ENCODE measurements at regions not wholly inside any gene's neighbourhood (a gene's known extent, or its start where the extent isn't known, plus 50 kb on each side); places are given as distances from the start of the nearest gene placed in this dataset.

DNA sequence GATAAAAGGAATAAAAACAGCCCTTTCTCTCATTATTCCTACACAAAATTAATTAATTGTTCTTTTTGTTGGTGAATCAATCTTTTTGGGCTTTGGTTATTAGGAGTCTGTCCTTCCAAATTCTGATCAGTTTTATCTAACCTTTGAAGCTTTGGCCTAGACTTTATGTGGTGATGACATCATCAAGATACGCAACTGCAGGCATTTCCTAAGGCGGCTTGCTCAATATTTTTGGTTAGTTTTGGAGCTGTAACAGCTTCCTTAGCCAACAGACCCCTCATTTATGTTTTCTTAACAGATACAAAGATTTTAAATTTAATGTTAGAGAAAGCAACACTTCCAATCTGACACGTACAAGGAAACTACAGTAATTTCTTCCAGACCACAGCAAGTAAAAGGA lies 87.8 kb upstream of the PDE3A start:
- BruUV-seq (replicated peaks) = no TSS peak

More for the DNA sequence above, 87.8 kb upstream of the PDE3A start:
- Histone ChIP-seq H3K4ac (ENCODE audit: low read depth, low read length) (no peak overlapping the region), H2AK5ac (ENCODE audit: low read depth, low read length) (no peak overlapping the region), H3K27me3 (ENCODE audit: control insufficient read depth, insufficient read depth, low read length) (no peaks in the 10 kb centered on the region), H3K14ac (replicated peaks; ENCODE audit: low read depth, low read length) (no peak overlapping the region), H3K27ac (ENCODE audit: insufficient read depth, low read length) (no peak overlapping the region), H4K8ac (ENCODE audit: low read depth in 2 of 2, low read length in 2 of 2) (no peak overlapping the region), H2AFZ (replicated peaks; ENCODE audit: low read length, poor library complexity) (no peak overlapping the region), H3K4me3 (ENCODE audit: insufficient read depth, low read depth, low read length) (no peak overlapping the region), H3K56ac (ENCODE audit: extremely low read depth, insufficient read depth, low read length) (no peak overlapping the region), H2BK120ac (ENCODE audit: low read depth, low read length) (no peak overlapping the region), H3K9me1 (ENCODE audit: insufficient read depth, low read length) (no peaks in the 10 kb centered on the region), H4K5ac (ENCODE audit: low read depth, low read length) (no peak overlapping the region), H3K23ac (ENCODE audit: low read depth, low read length) (no peak overlapping the region), H3K4me2 (ENCODE audit: low read depth, low read length) (no peak overlapping the region), H3K18ac (ENCODE audit: low read depth, low read length) (no peak overlapping the region), H4K91ac (ENCODE audit: insufficient read depth, low read depth, low read length) (no peak overlapping the region), H2BK5ac (ENCODE audit: low read depth, low read length, poor library complexity, severe bottlenecking) (no peak overlapping the region), H3K9ac (ENCODE audit: low read depth, low read length) (no peak overlapping the region), H2AK9ac (replicated peaks; ENCODE audit: low read depth, low read length, poor library complexity) (no peak overlapping the region), H3K79me1 (ENCODE audit: low read depth in 1 of 2, low read length in 2 of 2) (no peaks in the 10 kb centered on the region), H3K9me3 (ENCODE audit: control insufficient read depth, insufficient read depth, low read length) (no peaks in the 10 kb centered on the region), H4K20me1 (ENCODE audit: insufficient read depth, low read length) (no peaks in the 10 kb centered on the region), H3K36me3 (ENCODE audit: control insufficient read depth, insufficient read depth, low read length) (no peaks in the 10 kb centered on the region), H2BK20ac (ENCODE audit: low read depth, low read length) (no peak overlapping the region), H3K4me1 (ENCODE audit: control insufficient read depth, insufficient read depth, low read length) (no peaks in the 10 kb centered on the region), H2BK15ac (ENCODE audit: low read depth, low read length) (no peak overlapping the region)
- DNase-seq (no peak), ATAC-seq (ENCODE audit: low read depth) (no peak)
- intact Hi-C loops (cut with micrococcal nuclease) (no loop called here), dilution Hi-C loops (cut with HindIII; ENCODE audit: low sequenced_read_pairs, unreplicated experiment) (no loop called here), in situ Hi-C loops (cut with MboI; ENCODE audit: low sequenced_read_pairs) (no loop called here)
- no CpG with 5 or more reads among the region's 3 CpGs for WGBS, 2 experiments (ENCODE audit: extremely low coverage in 2 of 2, insufficient read length in 1 of 2)
- TF ChIP-seq RFX5 (IDR thresholded peaks at IDR 0.05; ENCODE audit: low read depth, low read length) (no peak), POLR2A (IDR thresholded peaks at IDR 0.05; ENCODE audit: low read depth, low read length) (no peak), NFE2L2 (IDR thresholded peaks at IDR 0.05; ENCODE audit: low read depth, low read length) (no peak), CEBPB (IDR thresholded peaks at IDR 0.05; ENCODE audit: low read depth, low read length) (no peak), FOS (IDR thresholded peaks at IDR 0.05; ENCODE audit: low read depth, low read length) (no peak), MAZ (IDR thresholded peaks at IDR 0.05; ENCODE audit: borderline replicate concordance, low read depth, low read length) (no peak), CHD1 (IDR thresholded peaks at IDR 0.05; ENCODE audit: low read depth, low read length) (no peak), BHLHE40 (IDR thresholded peaks at IDR 0.05; ENCODE audit: low read depth, low read length) (no peak), RAD21 (IDR thresholded peaks at IDR 0.05; ENCODE audit: low read length) (no peak)
- TF ChIP-seq, protein P1, sequence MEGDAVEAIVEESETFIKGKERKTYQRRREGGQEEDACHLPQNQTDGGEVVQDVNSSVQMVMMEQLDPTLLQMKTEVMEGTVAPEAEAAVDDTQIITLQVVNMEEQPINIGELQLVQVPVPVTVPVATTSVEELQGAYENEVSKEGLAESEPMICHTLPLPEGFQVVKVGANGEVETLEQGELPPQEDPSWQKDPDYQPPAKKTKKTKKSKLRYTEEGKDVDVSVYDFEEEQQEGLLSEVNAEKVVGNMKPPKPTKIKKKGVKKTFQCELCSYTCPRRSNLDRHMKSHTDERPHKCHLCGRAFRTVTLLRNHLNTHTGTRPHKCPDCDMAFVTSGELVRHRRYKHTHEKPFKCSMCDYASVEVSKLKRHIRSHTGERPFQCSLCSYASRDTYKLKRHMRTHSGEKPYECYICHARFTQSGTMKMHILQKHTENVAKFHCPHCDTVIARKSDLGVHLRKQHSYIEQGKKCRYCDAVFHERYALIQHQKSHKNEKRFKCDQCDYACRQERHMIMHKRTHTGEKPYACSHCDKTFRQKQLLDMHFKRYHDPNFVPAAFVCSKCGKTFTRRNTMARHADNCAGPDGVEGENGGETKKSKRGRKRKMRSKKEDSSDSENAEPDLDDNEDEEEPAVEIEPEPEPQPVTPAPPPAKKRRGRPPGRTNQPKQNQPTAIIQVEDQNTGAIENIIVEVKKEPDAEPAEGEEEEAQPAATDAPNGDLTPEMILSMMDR (conservative IDR thresholded peaks at IDR 0.05; ENCODE audit: low read depth, low read length) = no peak
- TF ChIP-seq, protein P2, sequence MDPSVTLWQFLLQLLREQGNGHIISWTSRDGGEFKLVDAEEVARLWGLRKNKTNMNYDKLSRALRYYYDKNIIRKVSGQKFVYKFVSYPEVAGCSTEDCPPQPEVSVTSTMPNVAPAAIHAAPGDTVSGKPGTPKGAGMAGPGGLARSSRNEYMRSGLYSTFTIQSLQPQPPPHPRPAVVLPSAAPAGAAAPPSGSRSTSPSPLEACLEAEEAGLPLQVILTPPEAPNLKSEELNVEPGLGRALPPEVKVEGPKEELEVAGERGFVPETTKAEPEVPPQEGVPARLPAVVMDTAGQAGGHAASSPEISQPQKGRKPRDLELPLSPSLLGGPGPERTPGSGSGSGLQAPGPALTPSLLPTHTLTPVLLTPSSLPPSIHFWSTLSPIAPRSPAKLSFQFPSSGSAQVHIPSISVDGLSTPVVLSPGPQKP (IDR thresholded peaks at IDR 0.05; ENCODE audit: borderline replicate concordance, low read depth, low read length) = no peak
- TF ChIP-seq, protein P3, sequence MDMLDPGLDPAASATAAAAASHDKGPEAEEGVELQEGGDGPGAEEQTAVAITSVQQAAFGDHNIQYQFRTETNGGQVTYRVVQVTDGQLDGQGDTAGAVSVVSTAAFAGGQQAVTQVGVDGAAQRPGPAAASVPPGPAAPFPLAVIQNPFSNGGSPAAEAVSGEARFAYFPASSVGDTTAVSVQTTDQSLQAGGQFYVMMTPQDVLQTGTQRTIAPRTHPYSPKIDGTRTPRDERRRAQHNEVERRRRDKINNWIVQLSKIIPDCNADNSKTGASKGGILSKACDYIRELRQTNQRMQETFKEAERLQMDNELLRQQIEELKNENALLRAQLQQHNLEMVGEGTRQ (IDR thresholded peaks at IDR 0.05; ENCODE audit: low read depth, low read length) = no peak
- POLR2A ChIA-PET (ENCODE audit: unreplicated experiment) = no interaction called here
- CTCF ChIA-PET = no interaction called here
